ENCODE measurements at regions not wholly inside any gene's neighbourhood (a gene's known extent, or its start where the extent isn't known, plus 50 kb on each side); places are given as distances from the start of the nearest gene placed in this dataset.

GRCh38 chr11:79512706-79513469, 72.1 kb upstream of the TENM4 start:
- TF ChIP-seq POLR2A (IDR thresholded peaks at IDR 0.05; ENCODE audit: low read length) (no peak), GATA1 (IDR thresholded peaks at IDR 0.05; ENCODE audit: low read depth, low read length) (no peak)
